ENCODE measurements at regions not wholly inside any gene's neighbourhood (a gene's known extent, or its start where the extent isn't known, plus 50 kb on each side); places are given as distances from the start of the nearest gene placed in this dataset.
A peak's percentile ranks its signal among the peaks of the same experiment; 100 is the strongest.

DNA sequence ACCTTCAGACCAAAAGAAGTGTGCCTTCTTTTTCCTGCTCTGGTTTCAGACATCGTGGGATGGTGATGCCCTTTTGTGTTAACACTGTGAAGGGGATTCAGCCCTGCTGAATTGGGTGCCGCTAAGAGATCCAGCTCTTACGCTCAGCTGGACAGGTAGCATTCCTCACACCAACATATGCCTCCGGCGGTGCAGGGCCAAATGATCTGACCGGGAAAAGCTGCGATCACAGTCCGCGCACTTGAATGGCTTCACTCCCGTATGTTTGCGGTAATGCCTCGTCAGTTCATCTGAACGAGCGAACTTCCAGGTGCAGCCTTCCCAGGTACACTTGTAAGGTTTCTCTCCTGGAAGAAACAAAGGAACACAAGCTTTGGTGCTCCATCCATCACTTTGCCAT lies 438.9 kb downstream of the KLF12 start:
- DNase-seq (ENCODE audit: low read depth), result no peak
- TF ChIP-seq, protein P1, sequence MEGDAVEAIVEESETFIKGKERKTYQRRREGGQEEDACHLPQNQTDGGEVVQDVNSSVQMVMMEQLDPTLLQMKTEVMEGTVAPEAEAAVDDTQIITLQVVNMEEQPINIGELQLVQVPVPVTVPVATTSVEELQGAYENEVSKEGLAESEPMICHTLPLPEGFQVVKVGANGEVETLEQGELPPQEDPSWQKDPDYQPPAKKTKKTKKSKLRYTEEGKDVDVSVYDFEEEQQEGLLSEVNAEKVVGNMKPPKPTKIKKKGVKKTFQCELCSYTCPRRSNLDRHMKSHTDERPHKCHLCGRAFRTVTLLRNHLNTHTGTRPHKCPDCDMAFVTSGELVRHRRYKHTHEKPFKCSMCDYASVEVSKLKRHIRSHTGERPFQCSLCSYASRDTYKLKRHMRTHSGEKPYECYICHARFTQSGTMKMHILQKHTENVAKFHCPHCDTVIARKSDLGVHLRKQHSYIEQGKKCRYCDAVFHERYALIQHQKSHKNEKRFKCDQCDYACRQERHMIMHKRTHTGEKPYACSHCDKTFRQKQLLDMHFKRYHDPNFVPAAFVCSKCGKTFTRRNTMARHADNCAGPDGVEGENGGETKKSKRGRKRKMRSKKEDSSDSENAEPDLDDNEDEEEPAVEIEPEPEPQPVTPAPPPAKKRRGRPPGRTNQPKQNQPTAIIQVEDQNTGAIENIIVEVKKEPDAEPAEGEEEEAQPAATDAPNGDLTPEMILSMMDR (IDR thresholded peaks at IDR 0.05; ENCODE audit: low read length, missing control alignments), result no peak
- no peak overlapping the region for H3K4me3 ChIP-seq (replicated peaks; ENCODE audit: low read depth, low read length)

DNA sequence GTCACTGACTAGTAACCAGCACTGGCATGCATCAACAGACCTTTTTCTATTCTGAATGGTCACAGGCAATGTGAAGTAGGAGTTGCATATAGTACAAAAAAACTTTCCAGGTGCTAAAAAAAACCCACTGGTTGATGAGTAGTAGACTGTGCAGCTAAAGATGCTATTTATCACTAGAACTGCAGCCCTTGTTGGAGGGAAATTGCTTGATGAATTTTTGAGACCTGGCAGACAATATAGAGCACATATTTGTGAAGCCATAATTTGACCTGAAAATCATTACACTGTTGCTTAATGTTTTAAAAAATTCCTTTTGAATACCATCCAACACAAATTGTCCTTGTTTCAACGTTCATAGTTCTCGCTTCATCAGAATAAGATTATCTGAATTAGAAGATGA lies 441.0 kb downstream of the KLF12 start:
- no peak for DNase-seq (ENCODE audit: low read depth)
- H3K4me3 ChIP-seq (replicated peaks; ENCODE audit: low read depth, low read length), result no peak overlapping the region
- TF ChIP-seq, protein P1 (IDR thresholded peaks at IDR 0.05; ENCODE audit: low read length, missing control alignments), result no peak

DNA sequence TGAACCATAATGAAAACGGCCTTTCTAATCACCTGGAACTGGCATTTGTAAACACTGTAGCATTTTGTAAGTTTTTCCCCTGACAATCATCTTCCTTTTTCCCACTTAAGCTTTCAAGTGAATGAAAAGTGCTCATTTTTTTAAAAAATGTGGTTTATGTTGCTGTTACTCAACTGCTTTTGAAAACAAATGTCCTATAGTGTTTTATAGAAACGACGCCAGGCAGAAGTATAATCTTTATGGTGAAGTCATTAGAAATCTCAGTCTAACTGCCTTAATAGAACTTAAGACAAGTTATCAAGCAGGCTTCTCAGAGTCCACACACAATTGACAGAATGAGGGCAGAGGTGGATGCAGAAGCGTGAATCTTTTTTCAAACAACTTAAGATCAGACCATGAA lies 442.3 kb downstream of the KLF12 start:
- TF ChIP-seq, protein P1 (IDR thresholded peaks at IDR 0.05; ENCODE audit: low read length, missing control alignments), result no peak
- DNase-seq (ENCODE audit: low read depth), result no peak
- H3K4me3 ChIP-seq (replicated peaks; ENCODE audit: low read depth, low read length), result no peak overlapping the region

DNA sequence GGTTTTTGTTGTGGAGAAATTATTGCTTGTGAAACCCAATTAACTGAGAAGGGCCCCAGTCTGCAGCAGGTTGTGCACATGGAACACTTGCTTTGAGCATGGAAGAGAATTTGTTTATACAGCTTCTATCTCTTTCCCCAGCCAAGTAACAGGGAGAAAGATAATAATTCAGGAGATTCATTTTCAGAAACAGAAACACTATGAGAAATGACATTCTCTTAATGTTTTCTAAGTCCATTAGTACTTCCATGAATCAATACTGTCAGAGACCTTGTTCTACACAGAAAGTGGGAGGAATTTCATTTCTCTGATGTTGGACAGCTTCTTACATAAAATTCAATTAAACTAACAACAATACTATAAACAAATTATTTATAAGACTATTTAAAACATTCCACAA lies 446.3 kb downstream of the KLF12 start:
- TF ChIP-seq, protein P1 (IDR thresholded peaks at IDR 0.05; ENCODE audit: low read length, missing control alignments), result no peak
- H3K4me3 ChIP-seq (replicated peaks; ENCODE audit: low read depth, low read length), result no peak overlapping the region
- no peak for DNase-seq (ENCODE audit: low read depth)

DNA sequence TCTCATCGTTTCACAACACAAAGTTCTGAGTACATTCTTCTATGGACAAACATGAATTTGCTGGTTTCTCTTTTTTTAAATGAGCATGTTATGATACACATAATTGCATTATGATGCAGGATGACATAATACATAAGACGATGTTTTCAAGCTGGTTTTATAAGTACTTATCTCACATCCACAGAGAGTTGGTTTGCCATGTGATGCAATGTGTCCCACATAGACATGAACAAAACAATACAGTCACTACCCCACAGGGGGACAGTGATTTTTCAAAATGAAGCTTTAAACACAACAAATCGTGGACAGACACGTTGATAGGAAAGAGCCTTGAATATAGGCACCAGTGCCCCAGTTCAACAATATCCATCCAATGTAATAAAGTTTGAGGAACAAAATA lies 447.1 kb downstream of the KLF12 start:
- TF ChIP-seq, protein P1 (IDR thresholded peaks at IDR 0.05; ENCODE audit: low read length, missing control alignments), result no peak
- peak; percentile 52 for DNase-seq (ENCODE audit: low read depth)
- no peak overlapping the region for H3K4me3 ChIP-seq (replicated peaks; ENCODE audit: low read depth, low read length)

DNA sequence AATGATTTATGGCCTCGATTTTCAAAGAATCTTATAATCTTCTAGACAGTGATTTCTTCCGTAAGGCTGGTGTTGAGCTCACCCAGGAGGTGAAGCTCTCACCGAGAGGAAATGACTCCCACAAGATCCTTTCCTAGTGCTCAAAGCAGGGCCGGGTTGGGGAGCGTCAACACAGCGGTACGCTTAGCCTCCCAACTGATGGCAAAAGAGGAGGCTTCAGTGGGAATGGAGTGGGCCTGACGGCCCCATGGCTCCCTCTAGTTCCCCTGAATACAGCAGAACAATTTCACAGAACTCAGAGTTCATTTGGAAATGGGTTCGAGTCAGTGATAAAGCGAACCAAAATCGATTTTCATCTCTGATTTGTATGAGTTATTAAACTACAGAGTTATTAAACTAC lies 449.5 kb downstream of the KLF12 start:
- no peak for DNase-seq (ENCODE audit: low read depth)
- H3K4me3 ChIP-seq (replicated peaks; ENCODE audit: low read depth, low read length), result no peak overlapping the region
- TF ChIP-seq, protein P1 (IDR thresholded peaks at IDR 0.05; ENCODE audit: low read length, missing control alignments), result no peak

DNA sequence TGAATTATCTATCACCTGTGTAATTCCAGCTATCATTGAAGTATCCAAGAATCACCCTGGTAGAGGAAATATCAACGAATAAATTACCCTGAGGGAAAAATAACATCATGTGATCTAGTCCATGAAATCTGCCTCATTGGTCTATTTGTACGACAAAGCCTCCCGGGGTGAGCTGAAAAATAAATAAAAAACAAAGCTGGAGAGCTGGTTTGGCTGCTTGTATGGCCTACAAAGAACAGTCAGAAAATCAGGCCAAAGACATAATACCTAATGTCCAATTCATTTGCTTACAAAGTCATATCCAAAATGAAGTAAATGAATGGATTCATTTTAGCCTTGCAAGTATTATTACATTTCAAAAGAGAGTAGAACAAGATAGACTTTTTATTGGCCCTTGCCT lies 449.9 kb downstream of the KLF12 start:
- H3K4me3 ChIP-seq (replicated peaks; ENCODE audit: low read depth, low read length), result no peak overlapping the region
- DNase-seq (ENCODE audit: low read depth), result no peak
- TF ChIP-seq, protein P1 (IDR thresholded peaks at IDR 0.05; ENCODE audit: low read length, missing control alignments), result no peak

Data from fibroblast of pulmonary artery (primary cell).